EL (cell line): ENCODE measurements at regions not wholly inside any gene's neighbourhood (a gene's known extent, or its start where the extent isn't known, plus 50 kb on each side); places are given as distances from the start of the nearest gene placed in this dataset.
A peak's percentile ranks its signal among the peaks of the same experiment; 100 is the strongest.
"Not testable (repeated sequence)": the region's sequence is repeated elsewhere in the genome, so short reads cannot be mapped to it uniquely, and the experiment has no call there.

ENCODE experiments used
- DNase-seq: peaks from one replicate; pipeline ENCODE4 v3.0.0-alpha.2; 2016

- no peak for DNase-seq
Observed at GRCh38 chr3:159886050-159886449, 102.6 kb upstream of the IL12A start.

- not testable (repeated sequence) for DNase-seq
Observed at GRCh38 chr3:159886530-159886929, 102.1 kb upstream of the IL12A start.

- DNase-seq: no peak
Observed at GRCh38 chr3:159887168-159887567, 101.5 kb upstream of the IL12A start.

- DNase-seq: no peak
Observed at GRCh38 chr3:159887911-159888310, 100.7 kb upstream of the IL12A start.

GRCh38 chr3:159892171-159892795, 96.4 kb upstream of the IL12A start:
- no peak for DNase-seq

- no peak for DNase-seq
Observed at GRCh38 chr3:159892801-159893200, 95.8 kb upstream of the IL12A start.

- no peak for DNase-seq
Observed at GRCh38 chr3:159894386-159894785, 94.2 kb upstream of the IL12A start.

GRCh38 chr3:159895430-159895829, 93.2 kb upstream of the IL12A start:
- DNase-seq: no peak

GRCh38 chr3:159896543-159896942, 92.1 kb upstream of the IL12A start:
- no peak for DNase-seq

- peak; percentile 70 for DNase-seq
Observed at GRCh38 chr3:159897331-159898075, 91.1 kb upstream of the IL12A start.

- DNase-seq: no peak
Observed at GRCh38 chr3:159898147-159898546, 90.5 kb upstream of the IL12A start.

GRCh38 chr3:159899166-159899565, 89.5 kb upstream of the IL12A start:
- no peak for DNase-seq

- no peak for DNase-seq
Observed at GRCh38 chr3:159902546-159903314, 85.9 kb upstream of the IL12A start.

GRCh38 chr3:159904455-159904854, 84.2 kb upstream of the IL12A start:
- DNase-seq: no peak

GRCh38 chr3:159904911-159905310, 83.7 kb upstream of the IL12A start:
- DNase-seq: peak; percentile 80

GRCh38 chr3:159907828-159908227, 80.8 kb upstream of the IL12A start:
- no peak for DNase-seq

- no peak for DNase-seq
Observed at GRCh38 chr3:159910991-159911663, 77.5 kb upstream of the IL12A start.

GRCh38 chr3:159911664-159912037, 77.0 kb upstream of the IL12A start:
- DNase-seq: no peak

GRCh38 chr3:159913712-159914414, 74.8 kb upstream of the IL12A start:
- no peak for DNase-seq

- DNase-seq: peak; percentile 52
Observed at GRCh38 chr3:159914426-159914825, 74.2 kb upstream of the IL12A start.

- DNase-seq: no peak
Observed at GRCh38 chr3:159916052-159916451, 72.6 kb upstream of the IL12A start.

GRCh38 chr3:159917141-159917540, 71.5 kb upstream of the IL12A start:
- DNase-seq: no peak

GRCh38 chr3:159919873-159920272, 68.8 kb upstream of the IL12A start:
- DNase-seq: peak; percentile 49
